Neural progenitor cell (in vitro differentiated cells): ENCODE measurements at regions not wholly inside any gene's neighbourhood (a gene's known extent, or its start where the extent isn't known, plus 50 kb on each side); places are given as distances from the start of the nearest gene placed in this dataset.

Experiments
- EZH2 ChIP-seq: fragments of 200-600 bp; sonication (generic); IDR thresholded peaks from 2 replicates; pipeline ENCODE4 v1.6.1; 2017; ENCODE audit warnings: antibody characterized with exemption, mild to moderate bottlenecking, moderate library complexity
- EZH2phosphoT487 ChIP-seq: fragments of 200-600 bp; sonication (generic); IDR thresholded peaks from 2 replicates; pipeline ENCODE4 v1.6.1; 2017; ENCODE audit warnings: antibody characterized with exemption
- TF ChIP-seq, protein P1 (sequence below): fragments of 200-600 bp; sonication (generic); IDR thresholded peaks from 2 replicates; pipeline ENCODE4 v1.5.1; 2017; ENCODE audit warnings: antibody characterized with exemption, mild to moderate bottlenecking

DNA sequence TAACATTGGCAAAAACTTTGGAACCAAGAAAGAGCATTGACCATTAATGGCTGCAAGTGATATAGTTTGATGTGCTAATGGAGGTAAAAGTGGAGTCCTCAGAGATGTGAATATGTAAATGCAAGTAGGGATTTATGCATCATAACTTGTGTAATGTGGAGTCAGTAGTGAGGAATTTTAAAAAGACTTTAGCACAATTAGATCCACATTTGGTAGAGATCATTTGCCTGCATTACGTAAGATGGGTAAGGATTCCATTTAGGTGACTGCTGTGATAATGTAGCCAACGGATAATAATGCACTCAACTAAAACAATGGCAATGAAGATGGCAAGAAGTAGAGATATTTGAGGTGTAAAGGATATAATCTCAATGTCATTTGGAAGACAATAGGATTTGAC lies 1128.4 kb downstream of the ADGRL3 start:
- TF ChIP-seq, protein P1, sequence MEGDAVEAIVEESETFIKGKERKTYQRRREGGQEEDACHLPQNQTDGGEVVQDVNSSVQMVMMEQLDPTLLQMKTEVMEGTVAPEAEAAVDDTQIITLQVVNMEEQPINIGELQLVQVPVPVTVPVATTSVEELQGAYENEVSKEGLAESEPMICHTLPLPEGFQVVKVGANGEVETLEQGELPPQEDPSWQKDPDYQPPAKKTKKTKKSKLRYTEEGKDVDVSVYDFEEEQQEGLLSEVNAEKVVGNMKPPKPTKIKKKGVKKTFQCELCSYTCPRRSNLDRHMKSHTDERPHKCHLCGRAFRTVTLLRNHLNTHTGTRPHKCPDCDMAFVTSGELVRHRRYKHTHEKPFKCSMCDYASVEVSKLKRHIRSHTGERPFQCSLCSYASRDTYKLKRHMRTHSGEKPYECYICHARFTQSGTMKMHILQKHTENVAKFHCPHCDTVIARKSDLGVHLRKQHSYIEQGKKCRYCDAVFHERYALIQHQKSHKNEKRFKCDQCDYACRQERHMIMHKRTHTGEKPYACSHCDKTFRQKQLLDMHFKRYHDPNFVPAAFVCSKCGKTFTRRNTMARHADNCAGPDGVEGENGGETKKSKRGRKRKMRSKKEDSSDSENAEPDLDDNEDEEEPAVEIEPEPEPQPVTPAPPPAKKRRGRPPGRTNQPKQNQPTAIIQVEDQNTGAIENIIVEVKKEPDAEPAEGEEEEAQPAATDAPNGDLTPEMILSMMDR: no peak
- TF ChIP-seq EZH2 (no peak), EZH2phosphoT487 (no peak)
